ENCODE measurements at regions not wholly inside any gene's neighbourhood (a gene's known extent, or its start where the extent isn't known, plus 50 kb on each side); places are given as distances from the start of the nearest gene placed in this dataset.
"Not testable (repeated sequence)": the region's sequence is repeated elsewhere in the genome, so short reads cannot be mapped to it uniquely, and the experiment has no call there.

GRCh38 chr16:22436823-22437652 is 62.6 kb upstream of the CDR2 start:
- peak; percentile 42 to 50 for DNase-seq (ENCODE audit: low read depth in 1 of 2, low spot score in 1 of 2)

- not testable (repeated sequence) for DNase-seq (ENCODE audit: low read depth in 1 of 2, low spot score in 1 of 2)
Observed at GRCh38 chr16:22436326-22436822, 62.0 kb upstream of the CDR2 start.

- DNase-seq (ENCODE audit: low read depth in 1 of 2, low spot score in 1 of 2): not testable (repeated sequence)
Observed at GRCh38 chr16:22431314-22431713, 56.9 kb upstream of the CDR2 start.

GRCh38 chr16:22428654-22429053 is 54.2 kb upstream of the CDR2 start:
- DNase-seq (ENCODE audit: low read depth in 1 of 2, low spot score in 1 of 2): no peak

- DNase-seq (ENCODE audit: low read depth in 1 of 2, low spot score in 1 of 2): no peak
Observed at GRCh38 chr16:22427556-22427955, 53.1 kb upstream of the CDR2 start.

GRCh38 chr16:22425847-22426246 is 51.4 kb upstream of the CDR2 start:
- DNase-seq (ENCODE audit: low read depth in 1 of 2, low spot score in 1 of 2): no peak

- no peak for DNase-seq (ENCODE audit: low read depth in 1 of 2, low spot score in 1 of 2)
Observed at GRCh38 chr16:22425036-22425801, 50.8 kb upstream of the CDR2 start.

GRCh38 chr16:22424161-22424937 is 49.9 kb upstream of the CDR2 start:
- no peak for DNase-seq (ENCODE audit: low read depth in 1 of 2, low spot score in 1 of 2)

Data from activated CD4-positive, alpha-beta T cell treated with anti-CD3 and anti-CD28 coated beads, Interleukin-2, amount 50 U/mL, for 24 hours (primary cell).